ENCODE measurements at regions not wholly inside any gene's neighbourhood (a gene's known extent, or its start where the extent isn't known, plus 50 kb on each side); places are given as distances from the start of the nearest gene placed in this dataset.

- 81 to 97% (median 96%) methylated on average over 3 of the region's 3 CpGs for WGBS, 3 donors
- Histone ChIP-seq H3K36me3 (ENCODE audit: insufficient read depth in 1 of 2, low read depth in 1 of 2) (no peaks in the 10 kb centered on the region), H3K27ac (no peak overlapping the region), H3K4me1 (no peaks in the 10 kb centered on the region), H3K27me3 (ENCODE audit: insufficient read depth in 3 of 3, low read length in 2 of 3) (no peaks in the 10 kb centered on the region), H3K4me3 (no peak overlapping the region), H3K9me3 (no peaks in the 10 kb centered on the region)
- ATAC-seq (no peak), DNase-seq (no peak)
- no peak for TF ChIP-seq CTCF (IDR thresholded peaks at IDR 0.05)
- intact Hi-C loops (cut with DNase I), result no loop called here
These were observed 201.8 kb upstream of the FAM9B start for GRCh38 chrX:9235722-9236121.

- no peaks in the 10 kb centered on the region for H3K9me3 ChIP-seq
- TF ChIP-seq CTCF (IDR thresholded peaks at IDR 0.05), result no peak
- no peak overlapping the region for H3K27ac ChIP-seq
- 79 to 96% (median 89%) methylated on average over 4 of the region's 4 CpGs for WGBS, 3 donors
- ATAC-seq (no peak), DNase-seq (no peak)
- H3K4me1 ChIP-seq, result no peaks in the 10 kb centered on the region
- no peaks in the 10 kb centered on the region for H3K36me3 ChIP-seq (ENCODE audit: insufficient read depth in 1 of 2, low read depth in 1 of 2)
- intact Hi-C loops (cut with DNase I), result no loop called here
- no peaks in the 10 kb centered on the region for H3K27me3 ChIP-seq (ENCODE audit: insufficient read depth in 3 of 3, low read length in 2 of 3)
- H3K4me3 ChIP-seq, result no peak overlapping the region
These were observed 207.0 kb upstream of the FAM9B start for GRCh38 chrX:9240956-9241355.

GRCh38 chrX:9241427-9241826, 207.5 kb upstream of the FAM9B start:
- H3K27me3 ChIP-seq (ENCODE audit: insufficient read depth in 3 of 3, low read length in 2 of 3), result no peaks in the 10 kb centered on the region
- no peaks in the 10 kb centered on the region for H3K36me3 ChIP-seq (ENCODE audit: insufficient read depth in 1 of 2, low read depth in 1 of 2)
- 79 to 85% (median 79%) methylated on average over 10 to 11 of the region's 11 CpGs for WGBS, 3 donors
- TF ChIP-seq CTCF (IDR thresholded peaks at IDR 0.05), result no peak
- DNase-seq (no peak), ATAC-seq (no peak)
- no peaks in the 10 kb centered on the region for H3K9me3 ChIP-seq
- intact Hi-C loops (cut with DNase I), result no loop called here
- no peak overlapping the region for H3K4me3 ChIP-seq
- H3K4me1 ChIP-seq, result no peaks in the 10 kb centered on the region
- H3K27ac ChIP-seq, result no peak overlapping the region

GRCh38 chrX:9249051-9249846, 215.3 kb upstream of the FAM9B start:
- 51 to 75% (median 69%) methylated on average over 8 of the region's 8 CpGs for WGBS, 3 donors
- no peaks in the 10 kb centered on the region for H3K9me3 ChIP-seq
- H3K27me3 ChIP-seq (ENCODE audit: insufficient read depth in 3 of 3, low read length in 2 of 3), result peaks cover 0 to 4% (median 0%) of the 10 kb centered on the region in 3 donors
- H3K4me1 ChIP-seq, result no peaks in the 10 kb centered on the region
- intact Hi-C loops (cut with DNase I), result no loop called here
- H3K36me3 ChIP-seq (ENCODE audit: insufficient read depth in 1 of 2, low read depth in 1 of 2), result no peaks in the 10 kb centered on the region
- TF ChIP-seq CTCF (IDR thresholded peaks at IDR 0.05), result no peak
- no peak for ATAC-seq
- no peak overlapping the region for H3K4me3 ChIP-seq
- H3K27ac ChIP-seq, result no peak overlapping the region
- DNase-seq, result no peak

- Histone ChIP-seq H3K36me3 (ENCODE audit: insufficient read depth in 1 of 2, low read depth in 1 of 2) (no peaks in the 10 kb centered on the region), H3K27me3 (ENCODE audit: insufficient read depth in 3 of 3, low read length in 2 of 3) (peaks cover 0 to 4% (median 0%) of the 10 kb centered on the region in 3 donors), H3K27ac (no peak overlapping the region), H3K4me1 (no peaks in the 10 kb centered on the region), H3K9me3 (no peaks in the 10 kb centered on the region), H3K4me3 (no peak overlapping the region)
- 53 to 70% (median 68%) methylated on average over 4 of the region's 4 CpGs for WGBS, 3 donors
- DNase-seq, result no peak
- TF ChIP-seq CTCF (IDR thresholded peaks at IDR 0.05), result no peak
- no peak for ATAC-seq
- intact Hi-C loops (cut with DNase I), result no loop called here
These were observed 212.7 kb upstream of the TBL1X start for GRCh38 chrX:9252182-9252581.

All from psoas muscle (tissue), 7 donors.